Large intestine (tissue), 3 donors: ENCODE measurements at regions not wholly inside any gene's neighbourhood (a gene's known extent, or its start where the extent isn't known, plus 50 kb on each side); places are given as distances from the start of the nearest gene placed in this dataset.

ENCODE experiments used
- DNase-seq, 2 donors: peaks; one replicate each; pipeline versions ENCODE4 v3.0.0 to v3.0.0-alpha.2; 2013
- H3K27ac ChIP-seq: one replicate; pipeline ENCODE4 v1.5.1; 2013; ENCODE audit warnings: low read length
- H3K27me3 ChIP-seq: 2 replicates; pipeline ENCODE4 v1.6.1; 2013; ENCODE audit warnings: low read length; ENCODE audit not compliant: control insufficient read depth, insufficient read depth
- H3K36me3 ChIP-seq: 2 replicates; pipeline ENCODE4 v1.6.1; 2013; ENCODE audit warnings: low read length; ENCODE audit not compliant: control insufficient read depth, insufficient read depth
- H3K4me1 ChIP-seq: one replicate; pipeline ENCODE4 v1.6.1; 2013; ENCODE audit warnings: low read length; ENCODE audit not compliant: control insufficient read depth, insufficient read depth
- H3K4me3 ChIP-seq: one replicate; pipeline ENCODE4 v1.5.1; 2013; ENCODE audit warnings: low read length
- H3K9me3 ChIP-seq: one replicate; pipeline ENCODE4 v1.6.1; 2013; ENCODE audit warnings: mild to moderate bottlenecking, low read depth, low read length, moderate library complexity; ENCODE audit not compliant: control insufficient read depth
- WGBS: methylation state at CpG from one replicate; pipeline ENCODE4 v1.1.5; 2013; ENCODE audit warnings: low lambda C conversion rate; ENCODE audit not compliant: insufficient coverage; 5-methylcytosine and 5-hydroxymethylcytosine counted together

GRCh38 chr12:25009496-25010092, 60.7 kb upstream of the BCAT1 start:
- H3K9me3 ChIP-seq = no peaks in the 10 kb centered on the region
- H3K4me3 ChIP-seq = no peak overlapping the region
- no peaks in the 10 kb centered on the region for H3K4me1 ChIP-seq
- no peaks in the 10 kb centered on the region for H3K36me3 ChIP-seq
- no peak for DNase-seq
- WGBS = no CpG with 5 or more reads among the region's 2 CpGs
- H3K27me3 ChIP-seq = no peaks in the 10 kb centered on the region
- no peak overlapping the region for H3K27ac ChIP-seq

GRCh38 chr12:25005376-25005775, 56.5 kb upstream of the BCAT1 start:
- Histone ChIP-seq H3K27ac (no peak overlapping the region), H3K27me3 (no peaks in the 10 kb centered on the region), H3K36me3 (no peaks in the 10 kb centered on the region), H3K9me3 (no peaks in the 10 kb centered on the region), H3K4me3 (no peak overlapping the region), H3K4me1 (no peaks in the 10 kb centered on the region)
- WGBS = 89% methylated on average over 2 of the region's 4 CpGs
- DNase-seq = no peak

GRCh38 chr12:25004447-25004846, 55.5 kb upstream of the BCAT1 start:
- Histone ChIP-seq H3K4me1 (no peaks in the 10 kb centered on the region), H3K4me3 (no peak overlapping the region), H3K27me3 (no peaks in the 10 kb centered on the region), H3K36me3 (no peaks in the 10 kb centered on the region), H3K27ac (no peak overlapping the region), H3K9me3 (no peaks in the 10 kb centered on the region)
- no CpG with 5 or more reads among the region's 7 CpGs for WGBS
- DNase-seq = no peak

GRCh38 chr12:25001311-25001710, 52.4 kb upstream of the BCAT1 start:
- no peaks in the 10 kb centered on the region for H3K9me3 ChIP-seq
- no peak overlapping the region for H3K4me3 ChIP-seq
- WGBS = no CpG with 5 or more reads among the region's 2 CpGs
- no peaks in the 10 kb centered on the region for H3K27me3 ChIP-seq
- H3K4me1 ChIP-seq = no peaks in the 10 kb centered on the region
- DNase-seq = no peak
- no peaks in the 10 kb centered on the region for H3K36me3 ChIP-seq
- H3K27ac ChIP-seq = no peak overlapping the region
